GM12872 (cell line): ENCODE measurements at regions not wholly inside any gene's neighbourhood (a gene's known extent, or its start where the extent isn't known, plus 50 kb on each side); places are given as distances from the start of the nearest gene placed in this dataset.

Experiments used
- TF ChIP-seq, protein P1 (sequence below): IDR thresholded peaks from 3 replicates; pipeline ENCODE4 v1.5.1; 2011; ENCODE audit warnings: low read depth, mild to moderate bottlenecking, low read length, moderate library complexity; ENCODE audit not compliant: insufficient read depth

DNA sequence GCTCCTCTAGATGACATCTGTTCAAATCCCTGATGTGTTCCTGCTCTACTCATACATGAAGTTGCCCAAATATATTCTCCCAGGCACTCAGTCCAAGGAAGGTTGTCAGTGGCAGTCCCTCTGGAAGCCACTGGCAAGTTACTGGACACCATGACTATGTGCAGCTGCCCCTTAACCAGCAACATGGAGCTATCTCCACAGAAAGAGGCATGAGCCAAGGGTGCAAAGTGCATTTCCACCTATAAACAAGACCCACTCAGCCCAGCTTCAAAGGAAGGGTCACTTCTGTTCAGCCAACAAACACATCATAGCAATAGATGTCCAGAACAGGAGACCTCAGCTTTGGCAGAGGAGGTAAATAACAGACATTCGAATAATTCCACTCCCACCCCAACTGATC lies 217.6 kb upstream of the PMEPA1 start:
- TF ChIP-seq, protein P1, sequence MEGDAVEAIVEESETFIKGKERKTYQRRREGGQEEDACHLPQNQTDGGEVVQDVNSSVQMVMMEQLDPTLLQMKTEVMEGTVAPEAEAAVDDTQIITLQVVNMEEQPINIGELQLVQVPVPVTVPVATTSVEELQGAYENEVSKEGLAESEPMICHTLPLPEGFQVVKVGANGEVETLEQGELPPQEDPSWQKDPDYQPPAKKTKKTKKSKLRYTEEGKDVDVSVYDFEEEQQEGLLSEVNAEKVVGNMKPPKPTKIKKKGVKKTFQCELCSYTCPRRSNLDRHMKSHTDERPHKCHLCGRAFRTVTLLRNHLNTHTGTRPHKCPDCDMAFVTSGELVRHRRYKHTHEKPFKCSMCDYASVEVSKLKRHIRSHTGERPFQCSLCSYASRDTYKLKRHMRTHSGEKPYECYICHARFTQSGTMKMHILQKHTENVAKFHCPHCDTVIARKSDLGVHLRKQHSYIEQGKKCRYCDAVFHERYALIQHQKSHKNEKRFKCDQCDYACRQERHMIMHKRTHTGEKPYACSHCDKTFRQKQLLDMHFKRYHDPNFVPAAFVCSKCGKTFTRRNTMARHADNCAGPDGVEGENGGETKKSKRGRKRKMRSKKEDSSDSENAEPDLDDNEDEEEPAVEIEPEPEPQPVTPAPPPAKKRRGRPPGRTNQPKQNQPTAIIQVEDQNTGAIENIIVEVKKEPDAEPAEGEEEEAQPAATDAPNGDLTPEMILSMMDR: no peak

DNA sequence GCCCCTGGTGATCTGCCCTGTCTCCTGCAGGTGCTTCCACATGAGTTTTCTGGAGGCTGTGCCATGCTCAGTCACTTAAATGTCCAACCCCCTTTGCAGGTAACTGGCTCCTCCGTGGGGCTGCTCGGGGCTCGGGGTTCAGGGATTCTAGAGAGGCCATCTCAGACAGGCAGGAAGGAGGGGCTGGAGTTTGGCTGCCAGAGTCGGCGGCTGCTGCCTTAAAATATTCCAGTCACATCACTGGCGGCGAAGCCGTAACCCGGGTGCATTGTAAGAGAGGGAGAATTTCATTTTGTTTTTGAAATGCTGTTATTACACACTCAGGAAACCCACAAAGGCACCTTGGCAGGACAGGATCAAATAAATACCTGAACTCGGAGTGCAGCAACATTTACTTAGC lies 212.9 kb upstream of the PMEPA1 start:
- TF ChIP-seq, protein P1: no peak

DNA sequence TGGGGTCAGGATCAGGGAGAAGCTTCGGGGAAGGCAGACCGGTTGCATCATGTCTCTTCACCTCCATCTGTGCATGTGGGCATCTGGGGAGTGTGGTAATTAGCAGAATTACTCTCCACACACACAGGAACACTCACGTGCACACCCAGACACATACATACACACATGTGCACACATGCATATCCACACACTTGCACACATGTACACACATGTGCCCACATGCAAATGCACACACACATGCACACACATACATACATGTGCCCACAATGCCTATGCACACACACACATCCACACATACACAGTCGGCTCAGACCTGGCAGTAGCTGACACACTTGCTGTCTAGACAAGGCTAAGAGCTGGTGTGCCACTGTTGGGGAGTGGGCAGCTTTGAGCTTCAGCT lies 212.3 kb upstream of the PMEPA1 start:
- TF ChIP-seq, protein P1: no peak

DNA sequence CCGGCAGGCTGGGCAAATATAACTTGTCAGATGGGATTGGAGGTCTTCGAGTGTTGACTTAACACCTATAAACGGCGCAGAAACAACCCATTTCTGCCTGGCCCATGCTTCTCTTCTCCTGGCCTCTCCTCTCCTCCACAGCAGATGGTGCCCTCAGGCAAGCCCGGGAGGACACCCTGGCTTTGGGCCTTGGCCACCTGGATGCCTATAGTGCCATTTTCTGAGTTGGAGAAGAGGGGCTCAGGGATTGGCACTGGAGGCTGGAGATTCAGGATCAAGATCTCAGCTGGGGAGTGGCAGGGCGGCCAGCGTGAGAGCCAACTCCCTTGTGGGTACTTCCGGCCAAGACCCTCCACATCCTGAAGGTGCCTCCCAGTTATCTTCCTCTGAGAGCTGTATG lies 211.9 kb upstream of the PMEPA1 start:
- TF ChIP-seq, protein P1: no peak

DNA sequence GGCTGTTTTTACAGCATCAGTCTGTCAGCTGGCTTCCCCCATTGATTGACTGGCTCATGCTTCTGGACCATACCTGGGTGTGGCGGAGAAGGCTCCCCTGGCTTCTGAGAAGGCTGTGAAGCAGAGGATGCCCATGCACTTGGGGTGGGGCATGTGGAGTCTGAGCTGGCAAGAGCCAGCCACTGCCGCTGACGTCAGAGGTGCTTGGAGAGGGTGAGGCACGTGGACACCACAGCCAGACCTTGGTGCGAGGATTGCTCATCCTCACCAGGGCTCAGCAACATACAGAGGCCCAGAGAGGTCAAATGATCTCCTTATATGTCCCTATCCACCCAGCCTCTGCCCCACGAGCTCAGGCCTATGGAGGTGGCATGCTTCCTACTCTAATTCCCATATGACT lies 211.2 kb upstream of the PMEPA1 start:
- TF ChIP-seq, protein P1: no peak

DNA sequence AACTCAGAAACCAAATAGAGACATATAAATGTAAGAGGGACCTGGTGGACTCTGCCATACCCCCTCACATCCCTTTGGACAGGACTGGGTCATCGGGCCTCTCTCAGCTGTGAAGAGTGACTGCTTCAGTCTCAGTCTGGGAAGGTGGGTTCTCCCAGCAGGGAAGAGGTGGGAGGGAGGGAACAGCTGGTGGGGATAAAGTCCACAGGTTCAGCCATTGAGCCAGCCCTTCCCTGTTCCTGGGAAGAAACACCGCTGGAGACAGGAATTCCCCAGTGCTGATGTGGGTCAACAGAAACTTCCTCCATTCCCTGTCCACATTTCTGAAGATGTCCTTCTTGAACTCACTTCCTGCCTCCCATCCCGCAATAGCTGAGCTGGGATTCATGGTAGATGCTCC lies 209.2 kb upstream of the PMEPA1 start:
- TF ChIP-seq, protein P1: no peak

DNA sequence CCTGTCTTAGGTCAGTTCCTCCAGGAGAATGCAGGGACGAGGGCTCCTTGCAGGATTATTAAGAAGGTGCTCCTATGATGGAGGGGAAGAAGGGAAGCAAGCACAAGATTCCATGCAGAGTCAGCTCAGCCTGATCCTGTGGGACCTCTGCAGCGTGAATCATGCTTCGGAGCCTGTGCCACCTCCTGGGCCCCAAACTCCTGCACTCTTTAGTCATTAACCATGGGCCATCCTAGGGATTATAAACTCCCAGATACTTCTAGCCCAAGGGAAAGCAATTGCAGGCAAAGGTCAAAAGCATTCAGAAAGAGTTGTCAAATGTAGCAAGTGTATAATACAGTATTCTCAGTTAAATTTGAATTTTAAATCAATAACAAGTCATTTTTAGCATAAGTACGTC lies 208.7 kb upstream of the PMEPA1 start:
- TF ChIP-seq, protein P1: no peak

DNA sequence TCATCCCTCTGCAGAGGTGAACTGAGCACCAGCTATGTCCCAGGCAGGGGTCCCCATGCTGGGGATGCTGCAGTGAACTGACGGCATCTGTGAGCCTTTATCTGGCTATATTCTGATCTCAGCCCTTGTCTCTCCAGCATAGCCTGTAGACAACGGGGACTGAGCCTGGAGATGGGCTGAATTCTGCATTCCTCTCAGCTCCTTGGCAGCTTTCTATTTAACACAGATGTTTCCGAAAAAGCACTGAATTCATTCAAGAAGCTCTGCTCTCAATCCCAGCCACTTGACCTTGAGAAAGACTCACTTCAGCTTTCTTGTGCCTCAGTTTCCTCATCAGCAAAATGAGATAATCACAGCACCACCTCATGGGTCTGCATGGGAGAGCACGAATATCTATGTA lies 204.4 kb upstream of the PMEPA1 start:
- TF ChIP-seq, protein P1: no peak
